ENCODE measurements at regions not wholly inside any gene's neighbourhood (a gene's known extent, or its start where the extent isn't known, plus 50 kb on each side); places are given as distances from the start of the nearest gene placed in this dataset.

DNA sequence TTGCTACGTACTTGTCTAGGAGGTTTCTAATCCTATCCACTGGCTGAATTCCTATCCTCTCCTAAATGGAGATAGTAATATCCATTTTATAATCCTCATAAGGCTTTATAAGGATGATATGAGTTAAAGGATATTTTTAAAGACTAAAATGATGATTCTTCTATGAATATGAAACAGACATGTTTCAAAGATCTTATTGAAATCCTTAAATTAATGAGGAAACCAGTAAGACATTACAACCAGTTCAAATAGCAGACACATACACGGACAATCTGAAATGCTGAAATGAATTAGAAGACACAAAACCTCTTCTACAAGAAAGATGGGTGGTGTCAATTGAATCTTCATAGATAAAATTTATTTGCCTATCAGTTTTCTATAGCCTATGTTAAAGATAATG lies 132.9 kb upstream of the ANK3 start:
- Histone ChIP-seq H3K4me1 (ENCODE audit: control insufficient read depth in 1 of 2, insufficient read depth in 1 of 2, low read depth in 1 of 2, low read length in 1 of 2) (no peaks in the 10 kb centered on the region), H3K27me3 (no peaks in the 10 kb centered on the region), H3K27ac (no peak overlapping the region), H3K36me3 (no peaks in the 10 kb centered on the region), H3K9me3 (no peaks in the 10 kb centered on the region), H3K4me3 (ENCODE audit: low read depth in 1 of 2, low read length in 1 of 2) (no peak overlapping the region)
- TF ChIP-seq, protein P1, sequence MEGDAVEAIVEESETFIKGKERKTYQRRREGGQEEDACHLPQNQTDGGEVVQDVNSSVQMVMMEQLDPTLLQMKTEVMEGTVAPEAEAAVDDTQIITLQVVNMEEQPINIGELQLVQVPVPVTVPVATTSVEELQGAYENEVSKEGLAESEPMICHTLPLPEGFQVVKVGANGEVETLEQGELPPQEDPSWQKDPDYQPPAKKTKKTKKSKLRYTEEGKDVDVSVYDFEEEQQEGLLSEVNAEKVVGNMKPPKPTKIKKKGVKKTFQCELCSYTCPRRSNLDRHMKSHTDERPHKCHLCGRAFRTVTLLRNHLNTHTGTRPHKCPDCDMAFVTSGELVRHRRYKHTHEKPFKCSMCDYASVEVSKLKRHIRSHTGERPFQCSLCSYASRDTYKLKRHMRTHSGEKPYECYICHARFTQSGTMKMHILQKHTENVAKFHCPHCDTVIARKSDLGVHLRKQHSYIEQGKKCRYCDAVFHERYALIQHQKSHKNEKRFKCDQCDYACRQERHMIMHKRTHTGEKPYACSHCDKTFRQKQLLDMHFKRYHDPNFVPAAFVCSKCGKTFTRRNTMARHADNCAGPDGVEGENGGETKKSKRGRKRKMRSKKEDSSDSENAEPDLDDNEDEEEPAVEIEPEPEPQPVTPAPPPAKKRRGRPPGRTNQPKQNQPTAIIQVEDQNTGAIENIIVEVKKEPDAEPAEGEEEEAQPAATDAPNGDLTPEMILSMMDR (IDR thresholded peaks at IDR 0.05): no peak

DNA sequence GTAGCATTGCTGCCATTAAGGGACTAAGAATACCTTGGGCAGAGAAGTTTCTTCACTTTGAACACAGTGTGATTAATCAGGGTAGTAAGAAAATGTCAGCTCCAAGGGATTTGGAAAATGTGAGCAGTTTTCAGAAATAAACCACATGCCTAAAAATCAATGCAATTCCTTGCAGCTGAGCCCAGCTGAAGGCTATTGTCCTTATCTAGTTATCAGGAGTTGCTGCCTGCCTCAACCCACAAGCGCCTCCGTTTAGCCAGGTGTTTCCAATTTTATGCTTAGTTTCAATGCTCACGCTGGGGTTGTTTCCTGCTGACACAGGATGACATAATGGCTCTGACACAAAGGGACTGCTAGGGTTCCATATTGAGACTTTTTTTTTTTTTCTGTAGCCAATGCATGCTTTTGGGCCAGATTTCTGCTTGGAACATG lies 132.3 kb upstream of the ANK3 start:
- Histone ChIP-seq H3K27me3 (no peaks in the 10 kb centered on the region), H3K9me3 (no peaks in the 10 kb centered on the region), H3K27ac (no peak overlapping the region), H3K4me3 (ENCODE audit: low read depth in 1 of 2, low read length in 1 of 2) (no peak overlapping the region), H3K36me3 (no peaks in the 10 kb centered on the region), H3K4me1 (ENCODE audit: control insufficient read depth in 1 of 2, insufficient read depth in 1 of 2, low read depth in 1 of 2, low read length in 1 of 2) (no peaks in the 10 kb centered on the region)
- TF ChIP-seq, protein P1 (IDR thresholded peaks at IDR 0.05): no peak

DNA sequence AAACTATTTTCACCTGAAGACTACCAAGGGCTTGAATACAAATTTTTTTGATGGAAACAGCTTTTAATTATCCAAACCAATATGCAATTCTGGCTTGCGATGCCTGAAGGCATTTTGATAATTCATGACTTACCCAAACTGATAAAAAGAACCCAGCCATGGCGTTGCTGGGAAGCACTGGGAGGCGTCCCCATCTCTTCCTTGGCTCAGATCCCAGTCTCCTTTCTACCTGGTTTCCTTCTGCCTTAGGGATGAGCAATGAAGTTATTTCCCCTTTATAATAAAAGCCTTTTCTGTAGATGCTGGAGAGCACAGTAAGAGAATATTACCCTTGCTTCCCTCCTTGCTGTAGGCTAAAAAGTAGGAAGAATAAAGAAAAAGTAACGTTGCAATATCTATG lies 129.1 kb upstream of the ANK3 start:
- H3K27ac ChIP-seq: no peak overlapping the region
- no peaks in the 10 kb centered on the region for H3K36me3 ChIP-seq
- H3K4me1 ChIP-seq (ENCODE audit: control insufficient read depth in 1 of 2, insufficient read depth in 1 of 2, low read depth in 1 of 2, low read length in 1 of 2): no peaks in the 10 kb centered on the region
- TF ChIP-seq, protein P1 (IDR thresholded peaks at IDR 0.05): no peak
- no peaks in the 10 kb centered on the region for H3K9me3 ChIP-seq
- H3K27me3 ChIP-seq: no peaks in the 10 kb centered on the region
- H3K4me3 ChIP-seq (ENCODE audit: low read depth in 1 of 2, low read length in 1 of 2): no peak overlapping the region

DNA sequence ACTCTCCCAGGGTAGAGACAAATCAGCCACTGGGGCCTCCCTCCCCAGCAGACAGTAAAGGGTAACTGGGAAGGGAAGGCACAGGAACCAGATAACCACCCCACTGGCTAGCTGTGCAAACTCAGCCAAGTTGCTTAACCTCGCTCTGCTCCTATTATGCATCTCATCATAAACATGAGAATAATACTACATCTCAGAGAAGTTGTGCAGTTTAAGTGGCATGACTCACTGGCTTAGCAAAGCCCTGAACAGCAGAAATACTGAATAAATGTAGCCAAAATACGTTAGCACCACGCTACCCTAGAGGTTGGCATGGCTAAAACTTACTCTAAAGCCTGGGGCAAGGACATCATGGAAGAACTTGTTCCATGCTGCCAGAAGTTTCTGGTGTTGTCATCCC lies 128.1 kb upstream of the ANK3 start:
- H3K4me1 ChIP-seq (ENCODE audit: control insufficient read depth in 1 of 2, insufficient read depth in 1 of 2, low read depth in 1 of 2, low read length in 1 of 2): no peaks in the 10 kb centered on the region
- no peaks in the 10 kb centered on the region for H3K36me3 ChIP-seq
- TF ChIP-seq, protein P1 (IDR thresholded peaks at IDR 0.05): no peak
- no peak overlapping the region for H3K4me3 ChIP-seq (ENCODE audit: low read depth in 1 of 2, low read length in 1 of 2)
- H3K27me3 ChIP-seq: no peaks in the 10 kb centered on the region
- H3K9me3 ChIP-seq: no peaks in the 10 kb centered on the region
- H3K27ac ChIP-seq: no peak overlapping the region

DNA sequence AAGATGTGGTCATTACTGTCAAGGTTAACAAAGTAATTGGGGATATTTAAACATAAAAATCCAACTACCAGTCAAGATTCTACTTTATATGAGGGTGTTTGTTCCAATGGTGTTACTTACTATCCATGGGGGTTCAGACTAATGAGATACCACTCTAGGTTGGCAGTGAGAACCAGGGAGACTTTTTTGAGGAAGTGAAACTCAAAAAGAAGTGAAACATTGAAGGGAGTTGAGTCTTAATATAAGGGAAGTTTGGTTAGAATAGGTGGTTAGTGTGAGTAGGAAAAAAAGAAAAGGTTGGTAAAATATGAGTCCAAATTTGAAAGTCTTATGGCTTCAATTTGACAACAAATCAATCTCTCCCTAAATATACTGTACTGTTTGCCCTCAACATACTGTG lies 123.6 kb upstream of the ANK3 start:
- Histone ChIP-seq H3K4me1 (ENCODE audit: control insufficient read depth in 1 of 2, insufficient read depth in 1 of 2, low read depth in 1 of 2, low read length in 1 of 2) (no peaks in the 10 kb centered on the region), H3K9me3 (no peaks in the 10 kb centered on the region), H3K36me3 (no peaks in the 10 kb centered on the region), H3K27ac (no peak overlapping the region), H3K27me3 (no peaks in the 10 kb centered on the region), H3K4me3 (ENCODE audit: low read depth in 1 of 2, low read length in 1 of 2) (no peak overlapping the region)
- TF ChIP-seq, protein P1 (IDR thresholded peaks at IDR 0.05): no peak
